ENCODE measurements at regions not wholly inside any gene's neighbourhood (a gene's known extent, or its start where the extent isn't known, plus 50 kb on each side); places are given as distances from the start of the nearest gene placed in this dataset.

- no peak for DNase-seq
These were observed 1227.4 kb upstream of the PCDH20 start for GRCh38 chr13:62643007-62643483.

DNA sequence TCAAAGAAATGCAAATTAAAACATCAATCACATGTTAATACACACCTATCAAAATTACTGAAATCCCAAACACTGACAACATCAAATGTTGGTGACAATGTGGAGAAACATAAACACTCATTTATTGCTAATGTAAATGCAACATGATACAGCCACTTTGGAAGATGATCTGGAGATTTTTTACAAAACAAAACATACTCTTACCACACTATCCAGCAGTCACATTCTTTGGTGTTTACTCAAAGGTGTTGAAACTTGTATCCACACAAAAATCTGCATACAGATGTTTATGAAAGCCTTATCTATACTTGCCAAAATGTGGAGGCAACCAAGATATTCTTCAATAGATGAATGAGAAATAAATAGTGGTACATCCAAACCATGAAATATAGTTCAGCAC lies 1219.5 kb upstream of the PCDH20 start:
- no peak for DNase-seq

DNA sequence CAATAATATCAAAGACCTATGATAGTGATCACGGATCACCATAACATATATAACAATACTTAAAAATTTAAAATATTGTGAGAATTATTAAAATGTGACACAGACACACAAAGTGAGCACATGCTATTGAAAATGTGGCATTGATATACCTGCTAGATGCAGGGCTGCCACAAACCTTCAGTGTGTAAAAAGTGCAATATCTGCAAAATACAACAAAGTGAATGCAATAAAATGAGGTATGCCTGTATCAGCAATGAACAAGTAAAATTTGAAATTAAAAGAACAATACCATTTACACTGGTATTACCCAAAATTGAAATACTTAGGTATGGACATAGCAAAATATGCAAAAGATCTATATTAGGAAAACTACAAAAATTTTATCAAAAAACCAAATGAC lies 1217.8 kb upstream of the PCDH20 start:
- no peak for DNase-seq

DNA sequence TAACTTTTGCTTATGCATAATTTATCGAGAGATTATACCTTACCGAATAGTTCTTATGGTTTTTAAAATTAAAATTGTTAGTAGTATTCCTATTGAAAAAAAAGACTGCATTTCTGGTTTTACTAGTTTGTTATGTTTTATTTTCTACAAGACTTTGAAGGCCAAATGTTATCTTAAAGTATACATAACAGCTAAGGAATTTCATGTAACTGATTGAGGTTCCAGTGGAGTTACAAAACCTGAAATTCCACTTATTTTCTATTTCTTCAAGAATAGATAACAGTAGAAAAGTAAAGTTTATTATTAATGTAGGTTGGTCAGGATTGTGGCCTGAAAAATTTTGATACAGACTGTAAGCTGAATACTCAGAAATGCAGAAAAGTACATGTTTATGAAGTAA lies 1216.0 kb upstream of the PCDH20 start:
- DNase-seq, result no peak

DNA sequence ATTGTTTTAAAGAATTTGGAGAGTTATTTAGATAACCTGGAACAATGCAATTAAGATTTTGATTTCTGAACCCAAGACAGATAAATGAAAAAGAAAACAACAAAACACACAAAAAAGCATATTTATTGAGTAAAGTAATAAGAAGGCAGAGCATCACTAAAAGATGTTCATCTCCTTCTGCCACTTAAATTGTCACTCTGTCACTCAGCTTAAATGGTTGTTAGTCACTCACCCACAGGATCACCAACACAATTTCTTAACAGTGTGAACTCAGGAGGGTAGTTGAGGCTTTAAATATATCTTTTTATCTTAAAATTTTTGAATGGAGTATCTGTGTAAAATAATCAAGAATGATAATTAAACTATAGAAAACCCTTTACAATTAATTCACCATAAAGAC lies 1215.5 kb upstream of the PCDH20 start:
- no peak for DNase-seq

- DNase-seq, result no peak
These were observed 1214.0 kb upstream of the PCDH20 start for GRCh38 chr13:62629618-62630017.

GRCh38 chr13:62627226-62627625 lies 1211.6 kb upstream of the PCDH20 start:
- DNase-seq, result no peak

DNA sequence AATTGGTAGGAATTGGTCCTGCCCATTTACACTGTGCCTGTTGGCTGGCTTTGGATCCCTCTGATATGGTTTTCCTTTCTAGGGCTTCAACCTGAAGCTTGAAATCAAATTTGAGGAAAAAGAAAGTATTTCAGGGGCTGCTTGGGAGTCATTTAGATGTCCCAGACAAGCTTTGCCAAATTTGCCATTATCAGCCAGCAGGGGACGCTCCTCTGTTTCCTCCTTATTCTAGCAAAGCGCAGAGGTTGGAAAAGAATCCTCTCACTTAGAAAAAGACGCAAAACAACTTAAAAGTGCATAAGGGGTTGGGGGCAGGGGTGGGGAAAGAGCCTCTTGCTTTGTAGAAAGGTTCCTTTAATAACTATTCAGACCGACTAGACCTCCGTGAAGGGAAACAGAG lies 1211.1 kb upstream of the PCDH20 start:
- DNase-seq, result no peak

GRCh38 chr13:62625214-62625881 lies 1209.7 kb upstream of the PCDH20 start:
- DNase-seq, result no peak

DNA sequence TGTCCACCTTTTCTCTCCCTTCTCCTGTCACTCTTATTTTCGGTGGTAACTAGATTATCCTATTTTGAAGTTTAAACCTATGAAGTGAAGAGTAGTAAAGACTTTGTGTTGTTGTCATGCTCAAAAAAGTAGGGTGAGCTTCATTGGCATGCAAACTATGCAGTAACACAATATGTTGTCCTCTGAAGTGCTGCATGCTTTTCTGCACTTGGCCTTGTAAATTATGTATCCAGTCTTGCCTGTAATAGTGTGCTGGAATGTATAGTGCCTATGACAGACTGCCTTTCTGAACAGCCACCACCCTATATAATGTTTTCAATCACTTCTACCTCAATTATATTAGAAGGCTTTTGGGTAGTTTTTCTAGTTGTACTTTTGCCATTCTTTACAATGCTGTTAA lies 1198.2 kb upstream of the PCDH20 start:
- no peak for DNase-seq

GRCh38 chr13:62611343-62611742 lies 1195.7 kb upstream of the PCDH20 start:
- DNase-seq, result no peak

- DNase-seq, result no peak
These were observed 1183.1 kb upstream of the PCDH20 start for GRCh38 chr13:62598708-62599107.

DNA sequence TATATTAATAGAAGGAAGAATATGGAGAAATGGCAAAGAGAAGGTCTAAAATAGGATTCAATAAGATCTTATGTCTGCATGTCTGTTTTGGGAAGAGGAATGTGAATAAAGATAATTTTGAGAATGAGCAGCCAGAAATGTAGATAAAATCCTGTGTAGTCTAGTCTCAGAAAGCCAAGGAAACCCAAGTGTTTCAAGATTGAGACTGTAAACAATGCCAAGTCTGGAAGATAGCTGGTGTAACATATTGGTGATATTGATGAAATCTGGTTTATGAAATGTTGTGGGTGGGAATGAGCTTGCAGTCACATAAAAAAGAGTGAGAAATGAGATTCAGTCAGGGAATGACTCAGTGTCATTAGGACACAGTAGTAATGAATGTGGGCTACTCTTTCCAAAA lies 1180.3 kb upstream of the PCDH20 start:
- DNase-seq, result no peak

DNA sequence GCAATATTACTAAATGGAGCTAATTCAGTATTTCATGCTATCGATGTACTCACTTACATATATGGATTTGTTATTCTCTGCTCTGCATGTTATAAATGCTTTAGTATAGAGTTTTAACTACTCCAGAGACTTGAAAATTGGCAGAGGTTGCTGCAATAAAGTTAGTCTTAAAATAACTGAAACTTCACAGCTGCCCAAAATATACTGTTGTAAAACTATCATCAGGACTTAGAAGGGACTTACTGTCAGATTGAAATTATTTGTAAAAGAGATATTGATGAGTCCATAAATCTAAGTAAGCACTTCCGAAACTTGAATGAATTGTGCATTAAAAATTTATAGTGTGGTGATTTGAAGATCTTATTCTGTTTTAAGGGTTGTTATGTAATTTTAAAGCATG lies 1178.2 kb upstream of the PCDH20 start:
- no peak for DNase-seq

GRCh38 chr13:62583466-62583865 lies 1167.8 kb upstream of the PCDH20 start:
- DNase-seq, result no peak

- no peak for DNase-seq
These were observed 1162.8 kb upstream of the PCDH20 start for GRCh38 chr13:62578402-62578801.

- DNase-seq, result no peak
These were observed 1149.1 kb upstream of the PCDH20 start for GRCh38 chr13:62564770-62565169.

DNA sequence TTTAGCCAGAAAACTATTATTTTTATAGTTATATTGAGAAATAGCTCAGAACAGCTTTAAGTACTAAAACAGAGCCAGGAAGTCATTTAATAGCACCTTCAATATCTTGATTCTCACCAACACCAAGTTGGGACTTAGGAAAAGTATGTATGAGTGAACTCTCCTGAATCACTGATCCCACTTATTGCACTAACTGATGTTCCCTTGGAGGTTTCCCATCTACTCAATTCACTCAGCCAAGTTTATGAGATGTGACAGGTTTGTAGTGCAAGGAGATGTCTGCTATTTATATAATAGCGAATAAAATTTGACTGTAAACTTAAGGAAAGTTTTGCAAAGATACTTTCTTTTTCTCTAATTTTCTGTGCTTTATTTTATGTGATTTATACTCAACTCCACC lies 1147.6 kb upstream of the PCDH20 start:
- DNase-seq, result no peak

GRCh38 chr13:62556978-62557377 lies 1141.3 kb upstream of the PCDH20 start:
- DNase-seq, result no peak

- DNase-seq, result no peak
These were observed 1135.9 kb upstream of the PCDH20 start for GRCh38 chr13:62551588-62551987.

GRCh38 chr13:62544928-62545327 lies 1129.3 kb upstream of the PCDH20 start:
- DNase-seq, result no peak

GRCh38 chr13:62537593-62537992 lies 1121.9 kb upstream of the PCDH20 start:
- DNase-seq, result peak; percentile 11 to 30

DNA sequence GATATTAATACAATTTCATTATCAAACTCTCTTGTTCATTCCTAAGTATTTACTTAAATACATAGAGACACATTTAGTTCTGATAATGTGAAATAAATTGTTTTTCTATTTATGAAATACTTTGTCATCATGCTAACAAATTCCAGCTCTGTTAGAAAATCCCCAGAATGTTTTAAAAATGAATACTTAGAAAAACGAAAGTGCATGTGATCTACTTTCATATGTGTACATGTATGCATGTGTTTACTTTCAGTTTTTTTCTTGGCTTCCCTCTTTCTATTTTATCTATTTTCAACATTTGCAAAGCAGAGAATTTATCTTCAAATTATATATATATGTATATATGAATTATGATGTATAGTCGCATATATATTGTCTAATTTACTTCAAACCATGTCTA lies 1110.0 kb upstream of the PCDH20 start:
- DNase-seq, result no peak

GRCh38 chr13:62524498-62524897 lies 1108.8 kb upstream of the PCDH20 start:
- no peak for DNase-seq

DNA sequence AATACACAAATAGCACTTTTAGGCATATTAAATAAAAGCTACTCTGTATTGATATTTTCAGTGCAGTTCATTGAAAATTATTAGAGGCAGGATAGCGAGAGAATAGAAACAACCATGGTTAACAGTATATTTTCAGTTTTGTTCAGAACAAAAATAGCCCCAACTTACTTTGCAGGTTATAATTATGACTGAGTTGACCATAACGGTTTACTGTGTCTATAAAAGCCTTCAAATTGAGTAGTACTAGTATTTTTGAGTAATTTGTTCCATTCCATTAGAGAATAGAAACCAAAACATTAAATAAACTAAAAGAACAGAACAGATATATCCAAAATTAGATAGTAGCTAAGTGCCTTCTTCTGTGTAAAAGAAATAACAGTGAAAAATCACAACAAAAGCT lies 1108.4 kb upstream of the PCDH20 start:
- DNase-seq, result no peak

Data from NCI-H2081 (cell line).